HG02981 (cell line): ENCODE measurements at regions not wholly inside any gene's neighbourhood (a gene's known extent, or its start where the extent isn't known, plus 50 kb on each side); places are given as distances from the start of the nearest gene placed in this dataset.
"Not testable (repeated sequence)": the region's sequence is repeated elsewhere in the genome, so short reads cannot be mapped to it uniquely, and the experiment has no call there.

Experiments used
- ATAC-seq: cut with Tn5 transposase; IDR thresholded peaks from one replicate; pipeline ENCODE4 v1.9.1; 2021; ENCODE audit warnings: mild to moderate bottlenecking, moderate library complexity; ENCODE audit not compliant: unreplicated experiment

- ATAC-seq: no peak
Measured at GRCh38 chr7:130845581-130846085, 111.6 kb upstream of the KLF14 start.

- ATAC-seq: no peak
Measured at GRCh38 chr7:130849604-130850003, 115.6 kb upstream of the KLF14 start.

GRCh38 chr7:130850956-130851355 lies 116.9 kb upstream of the KLF14 start:
- ATAC-seq: no peak

- ATAC-seq: no peak
Measured at GRCh38 chr7:130852867-130853266, 118.9 kb upstream of the KLF14 start.

GRCh38 chr7:130853503-130854279 lies 119.7 kb upstream of the KLF14 start:
- no peak for ATAC-seq

GRCh38 chr7:130854481-130854880 lies 120.5 kb upstream of the KLF14 start:
- ATAC-seq: no peak

- no peak for ATAC-seq
Measured at GRCh38 chr7:130856866-130857265, 122.9 kb upstream of the KLF14 start.

- not testable (repeated sequence) for ATAC-seq
Measured at GRCh38 chr7:130860832-130861231, 126.8 kb upstream of the KLF14 start.

- ATAC-seq: no peak
Measured at GRCh38 chr7:130865408-130866236, 131.6 kb upstream of the KLF14 start.

- no peak for ATAC-seq
Measured at GRCh38 chr7:130867039-130867438, 133.0 kb upstream of the KLF14 start.

GRCh38 chr7:130867581-130868136 lies 133.7 kb upstream of the KLF14 start:
- no peak for ATAC-seq

- no peak for ATAC-seq
Measured at GRCh38 chr7:130868139-130868538, 134.1 kb upstream of the KLF14 start.

- no peak for ATAC-seq
Measured at GRCh38 chr7:130869918-130870317, 135.9 kb upstream of the KLF14 start.

- no peak for ATAC-seq
Measured at GRCh38 chr7:130872341-130872740, 138.3 kb upstream of the KLF14 start.

- no peak for ATAC-seq
Measured at GRCh38 chr7:130872756-130873448, 138.9 kb upstream of the KLF14 start.

GRCh38 chr7:130874071-130874915 lies 140.3 kb upstream of the KLF14 start:
- ATAC-seq: no peak

GRCh38 chr7:130875265-130875741 lies 141.3 kb upstream of the KLF14 start:
- peak; percentile 77 for ATAC-seq

- no peak for ATAC-seq
Measured at GRCh38 chr7:130875901-130876300, 141.9 kb upstream of the KLF14 start.

- ATAC-seq: no peak
Measured at GRCh38 chr7:130877236-130877990, 143.4 kb upstream of the KLF14 start.
